Heart right ventricle (tissue), 16 donors: ENCODE measurements at regions not wholly inside any gene's neighbourhood (a gene's known extent, or its start where the extent isn't known, plus 50 kb on each side); places are given as distances from the start of the nearest gene placed in this dataset.

Experiments used
- ATAC-seq, 8 donors: fragments of 200-7000 bp; cut with Tn5 transposase; one replicate each; pipeline ENCODE4 v1.9.1; 2020; ENCODE audit warnings: mild to moderate bottlenecking in 8 of 8, moderate library complexity in 8 of 8, moderate number of reproducible peaks in 1 of 8
- DNase-seq, 2 donors: peaks; one replicate each; pipeline ENCODE4 v3.0.0-alpha.2; 2020
- H3K27ac ChIP-seq, 10 donors: fragments of 200-600 bp; sonication (generic) in 2 of 10; one replicate each; pipeline versions ENCODE4 v1.5.0 to v1.8.0; 2020 to 2022; ENCODE audit warnings: mild to moderate bottlenecking in 3 of 10
- H3K27me3 ChIP-seq, 7 donors: fragments of 200-600 bp; one replicate each; pipeline ENCODE4 v1.8.0; 2021 to 2022; ENCODE audit warnings: mild to moderate bottlenecking in 2 of 7
- H3K36me3 ChIP-seq, 9 donors: fragments of 200-600 bp; sonication (generic) in 1 of 9; one replicate each; pipeline versions ENCODE4 v1.5.0 to v1.8.0; 2020 to 2022; ENCODE audit warnings: mild to moderate bottlenecking in 2 of 9
- H3K4me1 ChIP-seq, 9 donors: fragments of 200-600 bp; sonication (generic) in 1 of 9; one replicate each; pipeline versions ENCODE4 v1.5.0 to v1.8.0; 2020 to 2022; ENCODE audit warnings: mild to moderate bottlenecking in 4 of 9
- H3K4me3 ChIP-seq, 10 donors: fragments of 200-600 bp; sonication (generic) in 2 of 10; one replicate each; pipeline versions ENCODE4 v1.5.0 to v1.8.0; 2020 to 2022; ENCODE audit warnings: mild to moderate bottlenecking in 7 of 10, moderate library complexity in 2 of 10
- H3K9me3 ChIP-seq, 11 donors: fragments of 200-600 bp in 10 of 11; sonication (generic) in 2 of 11; one replicate each; pipeline versions ENCODE4 v1.5.0 to v1.8.0; 2013 to 2022; ENCODE audit warnings: mild to moderate bottlenecking in 2 of 11, control low read depth in 1 of 11, moderate library complexity in 1 of 11
- CTCF ChIP-seq, 9 donors: fragments of 200-600 bp; sonication (generic) in 2 of 9; IDR thresholded peaks; one replicate each; pipeline versions ENCODE4 v1.5.0 to v1.8.0; 2021 to 2022; ENCODE audit warnings: antibody characterized with exemption in 9 of 9, mild to moderate bottlenecking in 5 of 9, moderate library complexity in 1 of 9
- WGBS, 2 donors: extraction: QIAGEN DNeasy Blood & Tissue Kit; methylation state at CpG; one replicate each; pipeline ENCODE4 v1.1.7; 2013; ENCODE audit warnings: inconsistent platforms in 1 of 2; 5-methylcytosine and 5-hydroxymethylcytosine counted together
- intact Hi-C, 10 donors: fragments of 100-400 bp; cut with DNase I; formaldehyde crosslinking; loops; one replicate each; pipeline versions ENCODE4 v1.11.1 to v1.14.2; 2022
- donor health status: Arrhythmogenic right ventricular cardiomyopathy.
- donor health status: ischemic (EF 13 %, LVEDD 7.1; RV severe dilation, severe dysfunction).
- donor health status: healthy with polysubstance abuse.
- donor health status: DM: no; HTN: yes; CAD: no.
- donor health status: DM: no; HTN: no; CAD: no.
- donor health status: ischemic (EF 25% LVEDD 6.9; RV normal size, moderate dysfunction).
- donor health status: ischemic (EF 25% LVEDD 5.7; RV mildly dilated, moderate dysfunction).
- donor health status: healthy.
- donor health status: DM: yes; HTN: yes; CAD: no.
- donor health status: Ischemic cardiomyopathy.
- donor health status: ischemic (EF 35%, LVEDD 5.7; RV mildly dilated, moderate dysfunction).
- donor health status: nonischemic (EF 11% LVEDD 7.7; RV severe dilation, severe dysfunction).
- donor health status: DM: yes; HTN: yes; CAD: no.
- donor health status: PGD.
- donor health status: ischemic (EF 29% LVEDD 5.4; RV normal size, mild dysfunction).
- donor health status: nonischemic (EF 23%, LVEDD 6.1; RV moderate dilation, normal function).

GRCh38 chr6:97867177-97867576 lies 584.2 kb upstream of the MMS22L start:
- 45 to 48% methylated on average over 2 of the region's 2 CpGs for WGBS, 2 donors
- intact Hi-C loops: no loop called here
- no peak for ATAC-seq
- peaks cover 0 to 7% (median 0%) of the 10 kb centered on the region in 11 donors for H3K9me3 ChIP-seq
- H3K36me3 ChIP-seq: no peaks in the 10 kb centered on the region
- no peaks in the 10 kb centered on the region for H3K27me3 ChIP-seq
- H3K4me1 ChIP-seq: no peaks in the 10 kb centered on the region
- DNase-seq: no peak
- no peak overlapping the region for H3K27ac ChIP-seq
- no peak overlapping the region for H3K4me3 ChIP-seq
- TF ChIP-seq CTCF (IDR thresholded peaks at IDR 0.05): no peak

GRCh38 chr6:97870273-97870672 lies 587.3 kb upstream of the MMS22L start:
- TF ChIP-seq CTCF (IDR thresholded peaks at IDR 0.05): no peak
- intact Hi-C loops: no loop called here
- Histone ChIP-seq H3K4me3 (no peak overlapping the region), H3K36me3 (no peaks in the 10 kb centered on the region), H3K27me3 (no peaks in the 10 kb centered on the region), H3K4me1 (no peaks in the 10 kb centered on the region), H3K9me3 (peaks cover 0 to 7% (median 0%) of the 10 kb centered on the region in 11 donors), H3K27ac (no peak overlapping the region)
- no peak for ATAC-seq
- 0% methylated on average over 1 of the region's 1 CpG for WGBS, 2 donors
- no peak for DNase-seq

- 86% methylated on average over 3 of the region's 3 CpGs for WGBS, 2 donors
- Histone ChIP-seq H3K27me3 (no peaks in the 10 kb centered on the region), H3K4me1 (no peaks in the 10 kb centered on the region), H3K27ac (no peak overlapping the region), H3K36me3 (no peaks in the 10 kb centered on the region), H3K9me3 (peaks cover 0 to 5% (median 0%) of the 10 kb centered on the region in 11 donors), H3K4me3 (no peak overlapping the region)
- DNase-seq: no peak
- ATAC-seq: no peak
- TF ChIP-seq CTCF (IDR thresholded peaks at IDR 0.05): no peak
- intact Hi-C loops: no loop called here
These were observed 593.7 kb upstream of the MMS22L start for GRCh38 chr6:97876711-97877110.

- Histone ChIP-seq H3K4me1 (no peaks in the 10 kb centered on the region), H3K9me3 (no peaks in the 10 kb centered on the region), H3K4me3 (no peak overlapping the region), H3K27ac (no peak overlapping the region), H3K36me3 (no peaks in the 10 kb centered on the region), H3K27me3 (no peaks in the 10 kb centered on the region)
- 84 to 94% methylated on average over 3 of the region's 3 CpGs for WGBS, 2 donors
- intact Hi-C loops: no loop called here
- ATAC-seq (no peak), DNase-seq (no peak)
- no peak for TF ChIP-seq CTCF (IDR thresholded peaks at IDR 0.05)
These were observed 599.7 kb upstream of the MMS22L start for GRCh38 chr6:97882755-97883154.

- 84 to 89% methylated on average over 7 of the region's 7 CpGs for WGBS, 2 donors
- intact Hi-C loops: no loop called here
- Histone ChIP-seq H3K27ac (no peak overlapping the region), H3K36me3 (no peaks in the 10 kb centered on the region), H3K9me3 (no peaks in the 10 kb centered on the region), H3K4me1 (no peaks in the 10 kb centered on the region), H3K27me3 (no peaks in the 10 kb centered on the region), H3K4me3 (no peak overlapping the region)
- DNase-seq (no peak), ATAC-seq (no peak)
- TF ChIP-seq CTCF (IDR thresholded peaks at IDR 0.05): no peak
These were observed 602.3 kb upstream of the MMS22L start for GRCh38 chr6:97885325-97885724.
